ENCODE measurements at regions not wholly inside any gene's neighbourhood (a gene's known extent, or its start where the extent isn't known, plus 50 kb on each side); places are given as distances from the start of the nearest gene placed in this dataset.
"Not testable (repeated sequence)": the region's sequence is repeated elsewhere in the genome, so short reads cannot be mapped to it uniquely, and the experiment has no call there.

- not testable (repeated sequence) for TF ChIP-seq CTCF, POLR2A (IDR thresholded peaks at IDR 0.05)
These were observed 262.6 kb upstream of the RAB4A start for GRCh38 chr1:229008347-229008746.
